PFSK-1 (cell line): ENCODE measurements at regions not wholly inside any gene's neighbourhood (a gene's known extent, or its start where the extent isn't known, plus 50 kb on each side); places are given as distances from the start of the nearest gene placed in this dataset.

Experiments used
- POLR2AphosphoS5 ChIP-seq: IDR thresholded peaks from 2 replicates; pipeline ENCODE4 v1.6.1; 2012; ENCODE audit warnings: low read depth, mild to moderate bottlenecking, control low read depth, low read length, moderate library complexity
- REST ChIP-seq, 2 experiments: IDR thresholded peaks; 2 replicates each; pipeline versions ENCODE4 v1.6.1 to v1.8.0; 2011 to 2012; ENCODE audit warnings: low read depth in 2 of 2, low read length in 2 of 2, control low read depth in 1 of 2, inconsistent platforms in 1 of 2, mild to moderate bottlenecking in 1 of 2, moderate library complexity in 1 of 2; ENCODE audit not compliant: insufficient read depth in 1 of 2
- SIN3A ChIP-seq: IDR thresholded peaks from 2 replicates; pipeline ENCODE4 v1.6.1; 2012; ENCODE audit warnings: mild to moderate bottlenecking, low read length, moderate library complexity, borderline replicate concordance; ENCODE audit not compliant: insufficient read depth
- TAF1 ChIP-seq: IDR thresholded peaks from 2 replicates; pipeline ENCODE4 v1.6.1; 2012; ENCODE audit warnings: low read length, control low read depth, borderline replicate concordance; ENCODE audit not compliant: insufficient read depth

GRCh38 chr3:144840866-144841265 is 869.2 kb downstream of the DIPK2A start:
- TF ChIP-seq POLR2AphosphoS5 = no peak
- TF ChIP-seq TAF1 = no peak
- TF ChIP-seq SIN3A = no peak
- no peak for TF ChIP-seq REST (IDR thresholded peaks at IDR 0.05; ENCODE audit: insufficient read depth in 1 of 2, low read depth in 2 of 2, low read length in 2 of 2)
